ENCODE measurements at regions not wholly inside any gene's neighbourhood (a gene's known extent, or its start where the extent isn't known, plus 50 kb on each side); places are given as distances from the start of the nearest gene placed in this dataset.
"Not testable (repeated sequence)": the region's sequence is repeated elsewhere in the genome, so short reads cannot be mapped to it uniquely, and the experiment has no call there.

- TF ChIP-seq EZH2phosphoT487 (IDR thresholded peaks at IDR 0.05; ENCODE audit: borderline replicate concordance) (no peak), CTCF (conservative IDR thresholded peaks at IDR 0.05; ENCODE audit: low read length) (no peak)
- H3K79me2 ChIP-seq (ENCODE audit: insufficient read depth, low read length): no peaks in the 10 kb centered on the region
- no peaks in the 10 kb centered on the region for H3K9me2 ChIP-seq (replicated peaks; ENCODE audit: low read depth, low read length)
- H3K36me3 ChIP-seq (ENCODE audit: insufficient read depth, low read length): no peaks in the 10 kb centered on the region
- no peaks in the 10 kb centered on the region for H4K20me1 ChIP-seq (ENCODE audit: insufficient read depth, low read length, poor library complexity, severe bottlenecking)
- no peaks in the 10 kb centered on the region for H3K9me3 ChIP-seq (ENCODE audit: insufficient read depth, low read depth, low read length)
- no peak overlapping the region for H3K4me3 ChIP-seq (ENCODE audit: low read length, poor library complexity, severe bottlenecking)
- H3K4me1 ChIP-seq (ENCODE audit: insufficient read depth, low read length, poor library complexity, severe bottlenecking): peaks cover 27% of the 10 kb centered on the region
- H3K4me2 ChIP-seq (ENCODE audit: low read depth, low read length, poor library complexity, severe bottlenecking): no peak overlapping the region
- H2AFZ ChIP-seq (ENCODE audit: low read length): no peak overlapping the region; the same call in 1 of the 2 replicates
- 0 out of 2 replicates have a peak, but pooled peaks cover 8% of the 10 kb centered on the region for H3F3A ChIP-seq (ENCODE audit: low read depth)
- H3K9ac ChIP-seq (ENCODE audit: low read depth, low read length, poor library complexity, severe bottlenecking): no peak overlapping the region
- no peaks in the 10 kb centered on the region for H3K27me3 ChIP-seq (ENCODE audit: insufficient read depth, low read length, poor library complexity, severe bottlenecking)
Observed at GRCh38 chr3:153547970-153548369, 385.9 kb downstream of the RAP2B start.

DNA sequence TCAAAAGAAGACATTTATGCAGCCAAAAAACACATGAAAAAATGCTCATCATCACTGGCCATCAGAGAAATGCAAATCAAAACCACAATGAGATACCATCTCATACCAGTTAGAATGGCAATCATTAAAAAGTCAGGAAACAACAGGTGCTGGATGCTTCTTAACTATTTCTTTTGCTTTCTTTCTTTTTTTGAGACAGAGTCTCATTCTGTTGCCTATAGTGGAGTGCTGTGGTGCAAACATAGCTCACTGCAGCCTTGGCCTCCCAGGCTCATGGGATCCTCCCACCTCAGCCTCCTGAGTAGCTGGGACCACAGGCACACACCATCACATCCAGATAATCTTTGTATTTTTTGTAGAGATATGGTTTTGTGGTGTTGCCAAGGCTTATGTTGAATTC, 387.7 kb downstream of the RAP2B start:
- H3K4me2 ChIP-seq (ENCODE audit: low read depth, low read length, poor library complexity, severe bottlenecking); H3K4me3 ChIP-seq (ENCODE audit: low read length, poor library complexity, severe bottlenecking); H3K79me2 ChIP-seq (ENCODE audit: insufficient read depth, low read length); H3K9me2 ChIP-seq (replicated peaks; ENCODE audit: low read depth, low read length); H2AFZ ChIP-seq (ENCODE audit: low read length); H3K36me3 ChIP-seq (ENCODE audit: insufficient read depth, low read length); H3K9ac ChIP-seq (ENCODE audit: low read depth, low read length, poor library complexity, severe bottlenecking); H3F3A ChIP-seq (ENCODE audit: low read depth); H3K27me3 ChIP-seq (ENCODE audit: insufficient read depth, low read length, poor library complexity, severe bottlenecking); H3K9me3 ChIP-seq (ENCODE audit: insufficient read depth, low read depth, low read length); H4K20me1 ChIP-seq (ENCODE audit: insufficient read depth, low read length, poor library complexity, severe bottlenecking): not testable (repeated sequence)
- peaks cover 27% of the 10 kb centered on the region for H3K4me1 ChIP-seq (ENCODE audit: insufficient read depth, low read length, poor library complexity, severe bottlenecking)

- Histone ChIP-seq H3F3A (ENCODE audit: low read depth) (0 out of 2 replicates have a peak, but pooled peaks cover 8% of the 10 kb centered on the region), H3K9ac (ENCODE audit: low read depth, low read length, poor library complexity, severe bottlenecking) (no peak overlapping the region), H3K4me2 (ENCODE audit: low read depth, low read length, poor library complexity, severe bottlenecking) (no peak overlapping the region), H3K36me3 (ENCODE audit: insufficient read depth, low read length) (no peaks in the 10 kb centered on the region), H2AFZ (ENCODE audit: low read length) (no peak overlapping the region), H3K79me2 (ENCODE audit: insufficient read depth, low read length) (no peaks in the 10 kb centered on the region), H3K4me1 (ENCODE audit: insufficient read depth, low read length, poor library complexity, severe bottlenecking) (peaks cover 22% of the 10 kb centered on the region), H3K9me3 (ENCODE audit: insufficient read depth, low read depth, low read length) (no peaks in the 10 kb centered on the region), H3K4me3 (ENCODE audit: low read length, poor library complexity, severe bottlenecking) (no peak overlapping the region), H4K20me1 (ENCODE audit: insufficient read depth, low read length, poor library complexity, severe bottlenecking) (no peaks in the 10 kb centered on the region), H3K9me2 (replicated peaks; ENCODE audit: low read depth, low read length) (no peaks in the 10 kb centered on the region), H3K27me3 (ENCODE audit: insufficient read depth, low read length, poor library complexity, severe bottlenecking) (no peaks in the 10 kb centered on the region)
- TF ChIP-seq CTCF (conservative IDR thresholded peaks at IDR 0.05; ENCODE audit: low read length) (no peak), EZH2phosphoT487 (IDR thresholded peaks at IDR 0.05; ENCODE audit: borderline replicate concordance) (no peak)
Observed at GRCh38 chr3:153551536-153552285, 389.7 kb downstream of the RAP2B start.
